HEK293 (cell line): ENCODE measurements at regions not wholly inside any gene's neighbourhood (a gene's known extent, or its start where the extent isn't known, plus 50 kb on each side); places are given as distances from the start of the nearest gene placed in this dataset.

Experiments used
- CTCF ChIA-PET: fragments of 350-600 bp; formaldehyde crosslinking; extraction: SDS; loops from one replicate; lab custom pipeline; 2021; ENCODE audit warnings: antibody characterized with exemption; lab: Yijun Ruan, JAX
- POLR2A ChIA-PET: fragments of 300-600 bp; formaldehyde crosslinking; extraction: SDS; loops from one replicate; lab custom pipeline; 2020; ENCODE audit warnings: antibody characterized with exemption, inconsistent platforms; lab: Yijun Ruan, JAX
- H3K27ac ChIP-seq: fragments of 200-500 bp; sonication (Bioruptor generic); 2 replicates; pipeline ENCODE4 v1.5.1; 2014; ENCODE audit warnings: low read depth, low read length, control low read depth, inconsistent platforms; ENCODE audit errors: extremely low read depth
- H3K36me3 ChIP-seq, 2 experiments: fragments of 200-500 bp in 1 of 2; sonication (Bioruptor generic) in 1 of 2; 1 replicate in 1 of 2; 2 replicates in 1 of 2; pipeline ENCODE4 v1.5.1; 2014 to 2017; ENCODE audit warnings: inconsistent platforms in 2 of 2, low read length in 2 of 2; ENCODE audit not compliant: control insufficient read depth in 2 of 2, insufficient read depth in 1 of 2
- H3K4me1 ChIP-seq: fragments of 200-500 bp; sonication (Bioruptor generic); 2 replicates; pipeline ENCODE4 v1.5.1; 2014; ENCODE audit warnings: mild to moderate bottlenecking, low read length, inconsistent platforms; ENCODE audit not compliant: control insufficient read depth, insufficient read depth
- H3K4me3 ChIP-seq: 2 replicates; pipeline ENCODE4 v1.5.1; 2011; ENCODE audit warnings: low read depth, mild to moderate bottlenecking, control low read depth, low read length, moderate library complexity
- H3K9me3 ChIP-seq: fragments of 200-500 bp; sonication (Bioruptor generic); 2 replicates; pipeline ENCODE4 v1.5.1; 2014; ENCODE audit warnings: low read depth, low read length, inconsistent platforms; ENCODE audit not compliant: control insufficient read depth, insufficient read depth
- PRDM10 ChIP-seq: fragments of 450-650 bp; formaldehyde crosslinking; IDR thresholded peaks from 2 replicates; pipeline ENCODE4 v1.5.1; 2016; ENCODE audit warnings: missing biosample characterization, missing genetic modification characterization
- PRDM6 ChIP-seq: fragments of 450-650 bp; formaldehyde crosslinking; IDR thresholded peaks from 2 replicates; pipeline ENCODE4 v1.5.1; 2017; ENCODE audit warnings: missing biosample characterization, missing genetic modification characterization
- TSHZ1 ChIP-seq: fragments of 450-650 bp; formaldehyde crosslinking; IDR thresholded peaks from 2 replicates; pipeline ENCODE4 v1.5.1; 2016; ENCODE audit warnings: missing biosample characterization, missing genetic modification characterization, borderline replicate concordance
- YY2 ChIP-seq: fragments of 450-650 bp; formaldehyde crosslinking; IDR thresholded peaks from 2 replicates; pipeline ENCODE4 v1.5.1; 2016; ENCODE audit warnings: missing biosample characterization, missing genetic modification characterization
- ZFP3 ChIP-seq: fragments of 450-650 bp; formaldehyde crosslinking; IDR thresholded peaks from 2 replicates; pipeline ENCODE4 v1.5.1; 2016; ENCODE audit warnings: low read depth, missing biosample characterization, missing genetic modification characterization
- ZNF280D ChIP-seq: fragments of 450-650 bp; formaldehyde crosslinking; IDR thresholded peaks from 2 replicates; pipeline ENCODE4 v1.5.1; 2016; ENCODE audit warnings: missing biosample characterization, missing genetic modification characterization
- ZNF394 ChIP-seq: fragments of 450-650 bp; formaldehyde crosslinking; IDR thresholded peaks from 2 replicates; pipeline ENCODE4 v1.5.1; 2016; ENCODE audit warnings: missing biosample characterization, missing genetic modification characterization, mild to moderate bottlenecking, moderate library complexity, borderline replicate concordance
- ZNF529 ChIP-seq: fragments of 450-650 bp; formaldehyde crosslinking; IDR thresholded peaks from 2 replicates; pipeline ENCODE4 v1.5.1; 2017; ENCODE audit warnings: missing genetic modification characterization, missing biosample characterization; ENCODE audit not compliant: insufficient replicate concordance
- ZNF610 ChIP-seq: fragments of 450-650 bp; formaldehyde crosslinking; IDR thresholded peaks from 2 replicates; pipeline ENCODE4 v1.5.1; 2016; ENCODE audit warnings: missing biosample characterization, missing genetic modification characterization, borderline replicate concordance
- ZNF704 ChIP-seq: fragments of 450-650 bp; formaldehyde crosslinking; IDR thresholded peaks from 2 replicates; pipeline ENCODE4 v1.5.1; 2016; ENCODE audit warnings: missing biosample characterization, missing genetic modification characterization
- ZNF747 ChIP-seq: fragments of 450-650 bp; formaldehyde crosslinking; IDR thresholded peaks from 2 replicates; pipeline ENCODE4 v1.5.1; 2016; ENCODE audit warnings: missing biosample characterization, missing genetic modification characterization
- ZNF76 ChIP-seq: fragments of 450-650 bp; formaldehyde crosslinking; IDR thresholded peaks from 2 replicates; pipeline ENCODE4; 2016; ENCODE audit warnings: low read depth, missing biosample characterization, missing genetic modification characterization, borderline replicate concordance
- ZSCAN4 ChIP-seq: fragments of 450-650 bp; formaldehyde crosslinking; IDR thresholded peaks from 2 replicates; pipeline ENCODE4 v1.5.1; 2017; ENCODE audit warnings: missing biosample characterization, missing genetic modification characterization
- TF ChIP-seq, protein P1 (sequence below): fragments of 450-650 bp; IDR thresholded peaks from 2 replicates; pipeline ENCODE4 v1.5.1; 2018; ENCODE audit warnings: missing biosample characterization, missing genetic modification characterization
- TF ChIP-seq, protein P2 (sequence below): fragments of 450-650 bp; formaldehyde crosslinking; IDR thresholded peaks from 2 replicates; pipeline ENCODE4 v1.5.0; 2017; ENCODE audit warnings: missing biosample characterization, missing genetic modification characterization, borderline replicate concordance

DNA sequence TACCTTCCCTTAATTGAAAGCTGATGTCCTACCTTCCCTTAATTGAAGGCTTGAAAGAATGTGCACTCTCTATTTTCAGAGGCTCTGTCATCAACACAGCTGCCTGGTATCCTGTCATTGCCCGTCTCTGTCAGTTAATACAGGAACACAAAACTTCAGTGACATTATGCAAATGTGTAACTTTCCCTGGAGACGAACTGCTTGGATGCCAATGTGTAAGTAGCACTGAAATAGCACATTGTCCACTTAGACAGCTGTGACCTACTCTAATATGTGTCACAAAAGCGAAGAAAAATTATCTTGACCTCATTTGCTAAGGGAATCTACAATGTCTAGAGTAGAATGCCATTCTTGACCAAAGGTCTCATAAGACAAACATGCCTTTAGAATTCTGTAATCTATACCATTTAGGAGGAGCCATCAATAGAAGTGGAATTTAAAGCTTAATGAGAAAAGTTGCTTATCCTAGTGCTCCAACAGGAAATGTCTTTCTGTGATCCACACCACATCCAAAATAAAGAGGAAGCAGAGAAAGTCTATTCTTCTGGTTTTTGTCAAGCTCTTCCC, 138.1 kb downstream of the BARD1 start (continued):
- TF ChIP-seq PRDM6 (tag by site-specific recombination): no peak
- TF ChIP-seq YY2 (tag by site-specific recombination): no peak

DNA sequence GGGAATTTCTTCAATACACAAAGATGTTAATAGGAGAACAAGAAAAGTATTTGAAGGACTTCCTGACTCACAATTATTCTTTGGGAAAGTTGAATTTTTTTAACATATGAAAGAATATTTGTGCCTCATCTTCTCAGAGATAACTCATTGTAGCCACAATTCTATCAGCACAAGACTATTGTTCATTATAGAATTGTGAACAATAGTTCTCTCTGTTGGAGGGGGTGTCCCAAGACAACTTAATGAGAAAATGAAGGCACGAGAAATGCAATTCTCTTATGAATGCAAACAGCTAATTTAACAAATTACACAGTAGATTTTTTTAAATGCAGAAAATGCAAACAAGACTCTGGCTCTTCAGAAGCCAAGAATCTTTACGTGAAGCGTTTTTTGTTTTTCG, 157.0 kb downstream of the BARD1 start:
- ChIA-PET CTCF (interaction anchor here (0.7 kb wide), 3 partner anchors 211 to 1277 kb away, joined by 3 to 4 read pairs (median 3); no protein-coding TSS in a partner anchor), POLR2A (no interaction called here)
- Histone ChIP-seq H3K27ac (no peak overlapping the region), H3K36me3 (no peaks in the 10 kb centered on the region), H3K4me1 (no peaks in the 10 kb centered on the region), H3K9me3 (no peaks in the 10 kb centered on the region), H3K4me3 (no peak overlapping the region)
- TF ChIP-seq ZNF704 (no peak), ZNF747 (no peak), ZFP3 (tag by site-specific recombination) (no peak), TSHZ1 (tag by site-specific recombination) (no peak), ZNF529 (tag by site-specific recombination) (no peak), ZNF394 (tag by site-specific recombination) (no peak), ZNF280D (no peak), ZNF76 (tag by site-specific recombination) (no peak), PRDM10 (tag by site-specific recombination) (no peak), ZSCAN4 (no peak), ZNF610 (tag by site-specific recombination) (no peak)
- TF ChIP-seq, protein P1, sequence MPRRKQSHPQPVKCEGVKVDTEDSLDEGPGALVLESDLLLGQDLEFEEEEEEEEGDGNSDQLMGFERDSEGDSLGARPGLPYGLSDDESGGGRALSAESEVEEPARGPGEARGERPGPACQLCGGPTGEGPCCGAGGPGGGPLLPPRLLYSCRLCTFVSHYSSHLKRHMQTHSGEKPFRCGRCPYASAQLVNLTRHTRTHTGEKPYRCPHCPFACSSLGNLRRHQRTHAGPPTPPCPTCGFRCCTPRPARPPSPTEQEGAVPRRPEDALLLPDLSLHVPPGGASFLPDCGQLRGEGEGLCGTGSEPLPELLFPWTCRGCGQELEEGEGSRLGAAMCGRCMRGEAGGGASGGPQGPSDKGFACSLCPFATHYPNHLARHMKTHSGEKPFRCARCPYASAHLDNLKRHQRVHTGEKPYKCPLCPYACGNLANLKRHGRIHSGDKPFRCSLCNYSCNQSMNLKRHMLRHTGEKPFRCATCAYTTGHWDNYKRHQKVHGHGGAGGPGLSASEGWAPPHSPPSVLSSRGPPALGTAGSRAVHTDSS (tag by site-specific recombination): no peak
- TF ChIP-seq, protein P2, sequence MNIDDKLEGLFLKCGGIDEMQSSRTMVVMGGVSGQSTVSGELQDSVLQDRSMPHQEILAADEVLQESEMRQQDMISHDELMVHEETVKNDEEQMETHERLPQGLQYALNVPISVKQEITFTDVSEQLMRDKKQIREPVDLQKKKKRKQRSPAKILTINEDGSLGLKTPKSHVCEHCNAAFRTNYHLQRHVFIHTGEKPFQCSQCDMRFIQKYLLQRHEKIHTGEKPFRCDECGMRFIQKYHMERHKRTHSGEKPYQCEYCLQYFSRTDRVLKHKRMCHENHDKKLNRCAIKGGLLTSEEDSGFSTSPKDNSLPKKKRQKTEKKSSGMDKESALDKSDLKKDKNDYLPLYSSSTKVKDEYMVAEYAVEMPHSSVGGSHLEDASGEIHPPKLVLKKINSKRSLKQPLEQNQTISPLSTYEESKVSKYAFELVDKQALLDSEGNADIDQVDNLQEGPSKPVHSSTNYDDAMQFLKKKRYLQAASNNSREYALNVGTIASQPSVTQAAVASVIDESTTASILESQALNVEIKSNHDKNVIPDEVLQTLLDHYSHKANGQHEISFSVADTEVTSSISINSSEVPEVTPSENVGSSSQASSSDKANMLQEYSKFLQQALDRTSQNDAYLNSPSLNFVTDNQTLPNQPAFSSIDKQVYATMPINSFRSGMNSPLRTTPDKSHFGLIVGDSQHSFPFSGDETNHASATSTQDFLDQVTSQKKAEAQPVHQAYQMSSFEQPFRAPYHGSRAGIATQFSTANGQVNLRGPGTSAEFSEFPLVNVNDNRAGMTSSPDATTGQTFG (tag by site-specific recombination): no peak
